ENCODE measurements at regions not wholly inside any gene's neighbourhood (a gene's known extent, or its start where the extent isn't known, plus 50 kb on each side); places are given as distances from the start of the nearest gene placed in this dataset.

DNA sequence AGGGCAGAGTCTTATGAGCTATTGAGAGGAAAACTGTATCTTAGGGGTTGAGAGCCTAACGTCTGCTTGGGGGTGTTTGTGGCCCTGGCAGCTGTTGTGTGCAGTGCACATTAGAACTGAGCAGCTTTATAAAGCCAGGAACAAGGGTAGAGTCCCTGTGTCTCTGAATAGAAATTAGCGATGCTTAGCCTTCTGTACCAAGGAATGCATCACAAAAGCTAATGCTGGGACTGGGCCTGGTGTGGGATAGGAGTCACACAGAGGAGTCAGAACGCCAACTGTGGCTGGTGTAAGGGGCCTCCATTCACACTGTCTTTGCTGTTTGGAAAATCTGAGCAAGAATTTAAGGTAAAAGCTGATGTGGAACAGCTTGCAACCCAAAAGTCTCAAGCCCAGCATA lies 283.2 kb downstream of the SOX11 start (continued):
- TF ChIP-seq, protein P1, sequence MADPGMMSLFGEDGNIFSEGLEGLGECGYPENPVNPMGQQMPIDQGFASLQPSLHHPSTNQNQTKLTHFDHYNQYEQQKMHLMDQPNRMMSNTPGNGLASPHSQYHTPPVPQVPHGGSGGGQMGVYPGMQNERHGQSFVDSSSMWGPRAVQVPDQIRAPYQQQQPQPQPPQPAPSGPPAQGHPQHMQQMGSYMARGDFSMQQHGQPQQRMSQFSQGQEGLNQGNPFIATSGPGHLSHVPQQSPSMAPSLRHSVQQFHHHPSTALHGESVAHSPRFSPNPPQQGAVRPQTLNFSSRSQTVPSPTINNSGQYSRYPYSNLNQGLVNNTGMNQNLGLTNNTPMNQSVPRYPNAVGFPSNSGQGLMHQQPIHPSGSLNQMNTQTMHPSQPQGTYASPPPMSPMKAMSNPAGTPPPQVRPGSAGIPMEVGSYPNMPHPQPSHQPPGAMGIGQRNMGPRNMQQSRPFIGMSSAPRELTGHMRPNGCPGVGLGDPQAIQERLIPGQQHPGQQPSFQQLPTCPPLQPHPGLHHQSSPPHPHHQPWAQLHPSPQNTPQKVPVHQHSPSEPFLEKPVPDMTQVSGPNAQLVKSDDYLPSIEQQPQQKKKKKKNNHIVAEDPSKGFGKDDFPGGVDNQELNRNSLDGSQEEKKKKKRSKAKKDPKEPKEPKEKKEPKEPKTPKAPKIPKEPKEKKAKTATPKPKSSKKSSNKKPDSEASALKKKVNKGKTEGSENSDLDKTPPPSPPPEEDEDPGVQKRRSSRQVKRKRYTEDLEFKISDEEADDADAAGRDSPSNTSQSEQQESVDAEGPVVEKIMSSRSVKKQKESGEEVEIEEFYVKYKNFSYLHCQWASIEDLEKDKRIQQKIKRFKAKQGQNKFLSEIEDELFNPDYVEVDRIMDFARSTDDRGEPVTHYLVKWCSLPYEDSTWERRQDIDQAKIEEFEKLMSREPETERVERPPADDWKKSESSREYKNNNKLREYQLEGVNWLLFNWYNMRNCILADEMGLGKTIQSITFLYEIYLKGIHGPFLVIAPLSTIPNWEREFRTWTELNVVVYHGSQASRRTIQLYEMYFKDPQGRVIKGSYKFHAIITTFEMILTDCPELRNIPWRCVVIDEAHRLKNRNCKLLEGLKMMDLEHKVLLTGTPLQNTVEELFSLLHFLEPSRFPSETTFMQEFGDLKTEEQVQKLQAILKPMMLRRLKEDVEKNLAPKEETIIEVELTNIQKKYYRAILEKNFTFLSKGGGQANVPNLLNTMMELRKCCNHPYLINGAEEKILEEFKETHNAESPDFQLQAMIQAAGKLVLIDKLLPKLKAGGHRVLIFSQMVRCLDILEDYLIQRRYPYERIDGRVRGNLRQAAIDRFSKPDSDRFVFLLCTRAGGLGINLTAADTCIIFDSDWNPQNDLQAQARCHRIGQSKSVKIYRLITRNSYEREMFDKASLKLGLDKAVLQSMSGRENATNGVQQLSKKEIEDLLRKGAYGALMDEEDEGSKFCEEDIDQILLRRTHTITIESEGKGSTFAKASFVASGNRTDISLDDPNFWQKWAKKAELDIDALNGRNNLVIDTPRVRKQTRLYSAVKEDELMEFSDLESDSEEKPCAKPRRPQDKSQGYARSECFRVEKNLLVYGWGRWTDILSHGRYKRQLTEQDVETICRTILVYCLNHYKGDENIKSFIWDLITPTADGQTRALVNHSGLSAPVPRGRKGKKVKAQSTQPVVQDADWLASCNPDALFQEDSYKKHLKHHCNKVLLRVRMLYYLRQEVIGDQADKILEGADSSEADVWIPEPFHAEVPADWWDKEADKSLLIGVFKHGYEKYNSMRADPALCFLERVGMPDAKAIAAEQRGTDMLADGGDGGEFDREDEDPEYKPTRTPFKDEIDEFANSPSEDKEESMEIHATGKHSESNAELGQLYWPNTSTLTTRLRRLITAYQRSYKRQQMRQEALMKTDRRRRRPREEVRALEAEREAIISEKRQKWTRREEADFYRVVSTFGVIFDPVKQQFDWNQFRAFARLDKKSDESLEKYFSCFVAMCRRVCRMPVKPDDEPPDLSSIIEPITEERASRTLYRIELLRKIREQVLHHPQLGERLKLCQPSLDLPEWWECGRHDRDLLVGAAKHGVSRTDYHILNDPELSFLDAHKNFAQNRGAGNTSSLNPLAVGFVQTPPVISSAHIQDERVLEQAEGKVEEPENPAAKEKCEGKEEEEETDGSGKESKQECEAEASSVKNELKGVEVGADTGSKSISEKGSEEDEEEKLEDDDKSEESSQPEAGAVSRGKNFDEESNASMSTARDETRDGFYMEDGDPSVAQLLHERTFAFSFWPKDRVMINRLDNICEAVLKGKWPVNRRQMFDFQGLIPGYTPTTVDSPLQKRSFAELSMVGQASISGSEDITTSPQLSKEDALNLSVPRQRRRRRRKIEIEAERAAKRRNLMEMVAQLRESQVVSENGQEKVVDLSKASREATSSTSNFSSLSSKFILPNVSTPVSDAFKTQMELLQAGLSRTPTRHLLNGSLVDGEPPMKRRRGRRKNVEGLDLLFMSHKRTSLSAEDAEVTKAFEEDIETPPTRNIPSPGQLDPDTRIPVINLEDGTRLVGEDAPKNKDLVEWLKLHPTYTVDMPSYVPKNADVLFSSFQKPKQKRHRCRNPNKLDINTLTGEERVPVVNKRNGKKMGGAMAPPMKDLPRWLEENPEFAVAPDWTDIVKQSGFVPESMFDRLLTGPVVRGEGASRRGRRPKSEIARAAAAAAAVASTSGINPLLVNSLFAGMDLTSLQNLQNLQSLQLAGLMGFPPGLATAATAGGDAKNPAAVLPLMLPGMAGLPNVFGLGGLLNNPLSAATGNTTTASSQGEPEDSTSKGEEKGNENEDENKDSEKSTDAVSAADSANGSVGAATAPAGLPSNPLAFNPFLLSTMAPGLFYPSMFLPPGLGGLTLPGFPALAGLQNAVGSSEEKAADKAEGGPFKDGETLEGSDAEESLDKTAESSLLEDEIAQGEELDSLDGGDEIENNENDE (IDR thresholded peaks at IDR 0.05; ENCODE audit: insufficient replicate concordance, low read length): no peak

Data from H1 (cell line).